PC-9 (cell line): ENCODE measurements at regions not wholly inside any gene's neighbourhood (a gene's known extent, or its start where the extent isn't known, plus 50 kb on each side); places are given as distances from the start of the nearest gene placed in this dataset.

Experiments
- EZH2 ChIP-seq: fragments of 200-600 bp; sonication (generic); IDR thresholded peaks from 2 replicates; pipeline ENCODE4 v1.8.0; 2017; ENCODE audit warnings: antibody characterized with exemption, low read depth
- TF ChIP-seq, protein P1 (sequence below): fragments of 200-600 bp; sonication (generic); conservative IDR thresholded peaks from 2 replicates; pipeline ENCODE4 v1.6.1; 2017; ENCODE audit warnings: mixed run types, antibody characterized with exemption, mild to moderate bottlenecking, moderate library complexity

DNA sequence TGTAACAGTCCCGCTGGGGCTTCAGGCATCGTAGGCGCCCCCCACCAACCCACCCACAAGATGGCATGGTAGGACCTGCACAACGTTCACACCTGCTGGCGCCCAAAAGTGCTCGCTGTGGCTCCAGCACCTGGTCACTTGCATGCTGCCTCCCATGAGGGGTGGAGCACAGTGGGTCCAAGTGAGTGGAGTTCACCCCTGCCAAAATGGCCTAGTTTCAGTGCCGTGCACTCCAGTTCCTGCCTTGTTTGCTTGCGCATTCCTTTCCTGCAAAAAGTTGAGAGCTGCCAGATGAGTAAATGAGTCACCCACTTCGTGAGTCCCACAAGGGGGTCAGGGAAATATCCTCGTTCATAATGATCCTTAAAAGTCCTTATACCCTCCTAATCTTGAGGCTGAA lies 788.7 kb upstream of the DPPA4 start:
- TF ChIP-seq, protein P1, sequence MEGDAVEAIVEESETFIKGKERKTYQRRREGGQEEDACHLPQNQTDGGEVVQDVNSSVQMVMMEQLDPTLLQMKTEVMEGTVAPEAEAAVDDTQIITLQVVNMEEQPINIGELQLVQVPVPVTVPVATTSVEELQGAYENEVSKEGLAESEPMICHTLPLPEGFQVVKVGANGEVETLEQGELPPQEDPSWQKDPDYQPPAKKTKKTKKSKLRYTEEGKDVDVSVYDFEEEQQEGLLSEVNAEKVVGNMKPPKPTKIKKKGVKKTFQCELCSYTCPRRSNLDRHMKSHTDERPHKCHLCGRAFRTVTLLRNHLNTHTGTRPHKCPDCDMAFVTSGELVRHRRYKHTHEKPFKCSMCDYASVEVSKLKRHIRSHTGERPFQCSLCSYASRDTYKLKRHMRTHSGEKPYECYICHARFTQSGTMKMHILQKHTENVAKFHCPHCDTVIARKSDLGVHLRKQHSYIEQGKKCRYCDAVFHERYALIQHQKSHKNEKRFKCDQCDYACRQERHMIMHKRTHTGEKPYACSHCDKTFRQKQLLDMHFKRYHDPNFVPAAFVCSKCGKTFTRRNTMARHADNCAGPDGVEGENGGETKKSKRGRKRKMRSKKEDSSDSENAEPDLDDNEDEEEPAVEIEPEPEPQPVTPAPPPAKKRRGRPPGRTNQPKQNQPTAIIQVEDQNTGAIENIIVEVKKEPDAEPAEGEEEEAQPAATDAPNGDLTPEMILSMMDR = no peak
- no peak for TF ChIP-seq EZH2
